Activated T-cell treated with anti-CD3 and anti-CD28 coated beads for 48 hours (primary cell): ENCODE measurements at regions not wholly inside any gene's neighbourhood (a gene's known extent, or its start where the extent isn't known, plus 50 kb on each side); places are given as distances from the start of the nearest gene placed in this dataset.

Experiments used
- DNase-seq: peaks from one replicate; pipeline ENCODE4 v3.0.0-alpha.2; 2020; ENCODE audit warnings: low read depth

GRCh38 chr5:165642366-165642765 lies 2136.9 kb downstream of the MAT2B start:
- no peak for DNase-seq

- DNase-seq = no peak
Measured at GRCh38 chr5:165665735-165666400, 2160.4 kb downstream of the MAT2B start.

- DNase-seq = no peak
Measured at GRCh38 chr5:165673499-165673898, 2168.1 kb downstream of the MAT2B start.

- DNase-seq = no peak
Measured at GRCh38 chr5:165695796-165696195, 2190.4 kb downstream of the MAT2B start.

GRCh38 chr5:165705960-165706359 lies 2200.5 kb downstream of the MAT2B start:
- DNase-seq = no peak

GRCh38 chr5:165712011-165712410 lies 2206.6 kb downstream of the MAT2B start:
- no peak for DNase-seq

- DNase-seq = no peak
Measured at GRCh38 chr5:165714598-165714997, 2209.2 kb downstream of the MAT2B start.

GRCh38 chr5:165720901-165721300 lies 2215.5 kb downstream of the MAT2B start:
- no peak for DNase-seq

- DNase-seq = no peak
Measured at GRCh38 chr5:165722401-165722800, 2217.0 kb downstream of the MAT2B start.

- no peak for DNase-seq
Measured at GRCh38 chr5:165723931-165724330, 2218.5 kb downstream of the MAT2B start.

- DNase-seq = no peak
Measured at GRCh38 chr5:165728425-165728824, 2223.0 kb downstream of the MAT2B start.

GRCh38 chr5:165735388-165735787 lies 2230.0 kb downstream of the MAT2B start:
- DNase-seq = no peak

- no peak for DNase-seq
Measured at GRCh38 chr5:165739079-165739741, 2233.8 kb downstream of the MAT2B start.

GRCh38 chr5:165757791-165758190 lies 2252.4 kb downstream of the MAT2B start:
- no peak for DNase-seq

- DNase-seq = no peak
Measured at GRCh38 chr5:165775111-165775510, 2269.7 kb downstream of the MAT2B start.

- DNase-seq = no peak
Measured at GRCh38 chr5:165779505-165779904, 2274.1 kb downstream of the MAT2B start.

GRCh38 chr5:165780901-165781300 lies 2275.5 kb downstream of the MAT2B start:
- no peak for DNase-seq

GRCh38 chr5:165781738-165782137 lies 2276.3 kb downstream of the MAT2B start:
- no peak for DNase-seq

GRCh38 chr5:165783024-165783423 lies 2277.6 kb downstream of the MAT2B start:
- DNase-seq = no peak

GRCh38 chr5:165786073-165786472 lies 2280.7 kb downstream of the MAT2B start:
- DNase-seq = no peak

GRCh38 chr5:165795073-165795472 lies 2289.7 kb downstream of the MAT2B start:
- no peak for DNase-seq

GRCh38 chr5:165805756-165806155 lies 2300.3 kb downstream of the MAT2B start:
- no peak for DNase-seq

GRCh38 chr5:165808335-165808734 lies 2302.9 kb downstream of the MAT2B start:
- no peak for DNase-seq

- DNase-seq = no peak
Measured at GRCh38 chr5:165809914-165810313, 2304.5 kb downstream of the MAT2B start.
